ENCODE measurements at regions not wholly inside any gene's neighbourhood (a gene's known extent, or its start where the extent isn't known, plus 50 kb on each side); places are given as distances from the start of the nearest gene placed in this dataset.
A peak's percentile ranks its signal among the peaks of the same experiment; 100 is the strongest.

DNA sequence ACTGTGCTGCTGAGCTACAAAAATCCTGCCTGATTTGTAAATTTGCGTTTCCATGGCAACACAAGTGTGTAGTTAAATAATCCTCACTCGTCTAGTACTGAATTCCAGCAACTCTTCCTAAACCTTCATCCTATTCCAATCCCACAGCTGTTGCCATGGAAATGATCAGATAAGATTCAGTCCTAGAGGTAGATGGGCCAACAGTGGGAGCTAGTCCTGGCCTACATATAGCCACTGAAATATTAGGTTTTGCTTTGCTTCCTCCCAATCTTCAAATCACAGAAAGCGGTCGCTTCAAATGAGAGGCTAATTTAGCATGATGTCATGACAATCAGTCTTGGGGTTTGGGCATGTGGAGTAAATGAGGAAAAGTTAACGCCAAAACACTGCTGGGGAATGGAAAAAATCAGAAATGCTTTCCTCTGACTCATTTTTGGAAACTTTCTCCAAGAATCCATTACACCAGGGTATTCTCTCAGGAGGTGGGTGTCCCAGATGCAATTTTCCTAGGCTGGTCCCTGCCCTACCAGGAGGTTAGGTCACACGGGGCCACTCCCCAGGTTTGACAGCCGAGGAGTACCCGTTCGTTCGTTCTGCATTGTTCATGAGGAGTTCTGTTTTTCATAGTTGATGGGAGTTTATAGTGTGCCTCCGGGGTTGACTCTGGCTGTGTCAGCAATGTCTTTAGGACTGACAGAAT is 159.2 kb upstream of the SLCO3A1 start:
- DNase-seq = no peak

DNA sequence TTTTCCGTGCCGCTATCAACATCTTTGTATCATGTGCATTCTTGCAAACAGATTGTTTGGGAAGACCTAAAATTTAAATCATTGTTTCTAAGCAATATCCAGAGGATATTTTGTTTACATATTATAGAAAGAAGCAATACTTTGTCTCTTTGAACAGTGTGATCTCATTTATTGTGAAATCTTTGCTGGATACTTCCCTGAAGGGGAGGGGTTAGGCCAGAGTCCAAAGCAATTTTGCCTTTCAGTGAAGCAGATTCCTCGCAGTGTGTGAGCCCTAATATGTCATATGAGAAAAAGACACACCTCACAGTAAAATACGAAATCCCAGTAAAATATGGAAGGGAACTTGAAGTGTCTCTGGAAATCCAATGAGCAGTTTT is 158.7 kb upstream of the SLCO3A1 start:
- DNase-seq = no peak

DNA sequence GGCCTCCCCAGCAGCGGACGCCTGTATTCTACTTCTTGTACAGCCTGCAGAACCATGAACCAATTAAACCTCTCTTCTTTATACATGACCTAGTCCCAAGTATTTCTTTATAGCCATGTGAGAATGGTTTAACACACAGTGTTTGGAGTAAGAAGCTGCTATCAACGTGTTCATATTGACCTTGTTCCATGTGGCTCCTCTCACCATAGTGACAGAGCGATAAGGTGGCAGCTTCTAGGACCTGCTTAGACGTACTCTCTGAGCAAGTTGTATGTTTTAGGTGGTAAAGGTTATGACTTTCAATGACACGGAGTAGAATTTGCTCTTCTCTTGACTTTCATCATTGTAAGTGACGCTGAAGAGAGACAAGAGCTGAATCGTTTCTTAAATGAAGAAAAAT is 157.7 kb upstream of the SLCO3A1 start:
- DNase-seq = no peak

DNA sequence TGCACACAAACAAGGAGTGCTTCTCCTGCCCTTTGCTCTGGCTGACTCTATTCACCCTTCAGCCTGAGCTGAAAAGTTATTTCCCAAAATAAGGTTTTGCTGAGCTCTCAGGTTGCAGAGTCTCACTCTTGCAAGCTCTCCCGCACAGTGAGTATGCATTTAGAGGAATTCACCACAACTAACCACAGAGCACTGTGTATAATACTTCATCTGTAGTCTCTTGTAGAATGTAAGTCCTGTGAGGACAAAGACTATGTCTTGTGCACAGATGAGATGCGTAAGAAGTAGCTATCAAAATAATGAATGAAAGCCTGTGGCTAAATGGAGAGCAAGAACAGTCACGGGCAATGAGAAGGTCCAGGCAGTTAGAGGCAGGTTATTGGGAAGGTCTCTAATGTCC is 156.5 kb upstream of the SLCO3A1 start:
- no peak for DNase-seq

DNA sequence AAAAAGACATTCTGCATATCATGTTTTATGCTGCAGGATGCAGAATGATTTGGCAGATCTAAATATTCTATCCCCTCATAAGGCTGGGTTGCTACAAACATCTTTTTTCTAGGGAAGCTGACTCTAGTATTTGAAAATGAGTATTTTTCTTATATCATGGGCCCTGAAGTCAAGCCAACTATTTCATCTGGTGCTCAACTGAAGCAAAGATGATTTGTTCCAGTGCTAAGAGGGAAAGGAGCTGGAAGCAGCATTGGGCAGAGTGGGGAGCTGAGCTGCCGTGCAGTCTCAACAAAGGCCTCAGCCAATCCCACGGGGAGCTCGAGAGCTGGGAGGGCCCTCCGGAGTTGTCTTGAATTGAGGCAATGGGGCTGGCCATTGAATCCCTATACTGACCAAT is 155.3 kb upstream of the SLCO3A1 start:
- no peak for DNase-seq

DNA sequence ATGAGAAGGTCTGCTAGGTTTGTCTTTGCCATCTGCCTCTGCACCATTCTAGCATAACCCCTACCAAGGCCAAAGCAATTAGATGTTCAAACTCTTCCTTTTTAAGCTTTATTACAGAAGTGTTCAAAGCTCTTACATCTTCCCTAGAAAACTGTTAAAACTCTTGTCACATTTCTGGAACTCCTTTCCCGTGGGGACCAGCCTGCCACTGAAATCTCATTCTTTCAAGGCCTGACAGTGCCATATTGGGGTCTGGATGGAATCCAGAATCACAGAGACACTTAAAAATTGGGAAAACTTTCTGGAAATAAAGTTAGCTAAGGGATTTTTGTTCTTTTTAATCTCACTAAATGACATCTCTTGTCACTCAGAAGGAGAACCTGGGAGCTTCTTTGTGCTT is 153.8 kb upstream of the SLCO3A1 start:
- no peak for DNase-seq

DNA sequence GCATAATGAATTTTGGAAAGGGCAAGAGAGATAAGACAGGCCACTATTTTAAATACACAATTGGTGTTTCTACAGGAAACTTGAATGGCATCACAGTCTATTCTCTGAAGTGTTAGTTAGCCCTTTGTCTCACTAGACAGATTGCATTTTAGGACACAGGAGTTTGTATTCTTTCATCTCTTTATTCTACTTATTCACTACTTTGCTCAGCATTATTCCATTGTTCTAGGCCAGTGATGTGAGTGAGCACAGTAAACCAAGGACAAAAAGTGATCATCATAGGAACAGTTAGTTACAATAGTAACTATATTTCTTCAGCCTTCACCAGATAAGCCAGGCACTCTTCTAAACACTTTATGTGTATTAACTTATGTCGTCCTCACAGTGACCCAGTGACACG is 150.2 kb upstream of the SLCO3A1 start:
- DNase-seq = no peak

DNA sequence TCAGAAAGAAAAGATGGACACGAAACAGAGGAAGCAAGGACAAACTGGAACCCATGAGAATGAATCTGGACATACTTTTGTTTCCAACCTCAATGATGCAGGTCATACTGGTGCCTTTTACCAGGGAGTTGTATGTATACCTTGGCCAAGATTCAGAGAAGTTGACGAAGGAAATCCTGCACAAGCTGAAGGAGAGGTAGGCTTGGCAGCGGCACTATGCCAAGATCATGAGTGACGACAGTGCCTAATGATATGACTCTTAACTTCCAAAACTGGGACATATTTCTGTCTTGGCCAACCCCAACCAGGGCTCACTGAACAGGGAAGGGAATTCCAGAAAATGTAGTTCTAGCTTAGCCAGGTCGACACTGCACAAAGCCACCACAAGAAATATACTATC is 149.2 kb upstream of the SLCO3A1 start:
- DNase-seq = no peak

DNA sequence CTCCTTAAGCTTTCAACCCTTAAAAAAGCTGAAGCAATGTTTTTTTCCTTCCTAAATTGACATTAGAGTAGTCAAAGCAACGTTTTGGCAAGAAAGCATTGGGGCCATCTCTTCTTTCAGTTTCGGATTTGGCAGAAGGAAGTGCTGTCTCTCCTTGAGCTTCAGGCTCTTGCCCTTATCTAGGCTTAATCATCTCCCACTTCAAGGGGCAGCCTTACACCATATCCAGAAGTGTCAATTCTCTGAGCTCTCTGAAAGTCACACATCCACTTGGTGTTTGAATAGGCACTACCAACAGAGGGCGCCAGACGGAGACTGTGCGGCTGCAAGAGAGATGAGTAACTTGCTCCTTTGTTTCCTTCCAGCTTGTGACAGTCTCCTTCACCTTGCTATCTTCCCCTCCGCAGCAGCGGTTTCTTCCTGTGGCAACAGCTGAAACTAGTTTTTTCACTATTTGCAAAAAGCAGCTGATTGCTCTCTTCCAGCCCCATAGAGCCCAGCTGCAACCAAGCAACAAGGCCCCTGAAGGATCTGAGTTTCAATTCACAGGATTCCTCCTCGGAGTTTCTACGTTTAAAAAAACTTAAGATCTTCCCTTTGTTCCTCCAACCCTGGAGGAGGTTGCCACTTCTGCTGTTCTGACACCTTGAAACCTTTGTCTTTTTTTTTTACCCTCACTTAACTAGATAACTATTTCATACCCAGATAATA is 147.0 kb upstream of the SLCO3A1 start:
- peak; percentile 0 to 37 for DNase-seq

DNA sequence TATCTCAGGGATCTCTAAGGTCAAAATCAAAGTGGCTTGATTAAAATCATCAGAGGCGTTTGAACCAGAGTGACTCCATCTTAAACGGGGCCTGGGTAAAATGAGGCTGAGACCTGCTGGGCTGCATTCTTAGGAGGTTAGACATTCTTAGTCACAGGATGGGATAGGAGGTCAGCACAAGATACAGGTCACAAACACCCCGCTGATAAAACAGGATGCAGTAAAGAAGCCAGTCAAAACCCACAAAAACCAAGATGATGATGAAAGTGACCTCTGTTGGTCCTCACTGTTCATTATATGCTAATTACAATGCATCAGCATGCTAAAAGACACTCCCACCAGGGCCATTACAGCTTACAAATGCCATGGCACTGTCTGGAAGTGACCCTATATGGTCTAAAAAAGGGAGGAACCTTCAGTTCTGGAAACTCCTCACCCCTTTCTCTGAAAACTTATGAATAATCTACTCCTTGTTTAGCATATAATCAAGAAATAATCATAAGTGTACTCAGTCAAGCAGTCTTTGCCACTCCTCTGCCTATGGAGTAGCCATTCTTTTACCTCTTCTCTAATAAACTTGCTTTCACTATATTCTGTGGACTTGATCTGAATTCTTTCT is 143.3 kb upstream of the SLCO3A1 start:
- no peak for DNase-seq

DNA sequence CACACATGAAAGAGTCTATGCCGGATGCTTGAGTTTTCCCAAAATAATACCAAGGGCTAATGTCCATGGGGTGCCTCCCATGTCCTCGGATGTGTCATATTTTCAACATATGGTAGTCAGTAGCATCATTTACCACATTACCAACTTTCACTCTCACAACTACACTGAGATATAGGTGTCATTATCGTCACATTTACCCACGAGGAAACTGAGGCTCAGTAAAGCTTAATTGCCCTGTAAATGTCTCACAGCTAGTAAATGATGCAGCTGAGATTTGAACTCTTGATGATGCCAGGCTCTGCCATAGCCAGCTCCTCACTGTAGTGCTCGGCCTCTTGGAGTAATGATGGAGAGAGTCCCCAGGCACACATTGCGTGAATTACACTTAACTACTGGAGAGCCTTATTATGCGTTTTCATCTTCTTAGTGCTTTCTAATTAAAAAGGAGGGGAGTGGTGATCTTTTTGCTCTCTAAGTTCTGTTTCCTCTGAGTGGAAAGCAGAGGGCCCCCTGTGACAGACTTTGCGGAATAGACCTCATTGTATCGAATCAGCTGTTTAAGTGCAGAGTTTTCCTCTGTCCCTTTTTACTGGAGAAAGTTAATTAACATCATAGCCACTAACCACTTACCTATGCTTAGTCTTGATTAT is 142.0 kb upstream of the SLCO3A1 start:
- DNase-seq = no peak

DNA sequence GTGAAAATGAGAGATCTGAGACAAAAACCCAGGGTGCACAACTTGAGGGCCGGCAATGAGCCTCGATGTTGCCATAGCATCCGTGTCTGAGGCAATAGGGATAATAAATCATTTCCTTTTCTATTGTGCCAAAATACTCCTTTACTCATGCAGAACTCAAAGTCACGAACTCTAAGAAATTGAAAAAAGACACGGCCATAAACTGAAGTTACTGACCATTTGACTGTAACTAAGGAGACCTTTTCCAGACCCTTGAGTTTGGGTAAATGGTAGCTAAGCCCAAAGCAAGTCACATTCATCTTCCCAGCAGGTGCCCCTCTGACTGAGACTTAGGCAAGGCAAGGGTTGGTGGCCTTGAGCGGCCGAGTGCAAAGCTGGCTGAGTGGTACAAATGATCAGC is 141.2 kb upstream of the SLCO3A1 start:
- DNase-seq = no peak

DNA sequence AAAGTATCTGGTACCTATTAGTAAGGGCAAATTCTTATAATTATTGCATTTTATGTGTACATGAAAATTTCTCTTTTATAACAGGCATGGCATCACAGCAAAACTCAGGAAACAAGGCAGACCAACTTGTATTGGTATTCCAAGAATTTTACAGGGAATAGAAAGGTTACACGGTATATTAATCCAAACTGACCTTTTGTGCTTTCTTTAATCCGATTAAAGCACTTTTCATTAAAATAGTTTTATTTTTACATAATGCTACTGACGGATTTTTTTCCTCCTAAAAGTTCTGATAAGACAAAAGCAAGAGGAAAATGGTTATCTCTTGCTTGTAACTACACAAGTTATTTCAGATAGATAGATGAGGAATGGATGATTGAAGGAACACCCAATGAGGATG is 137.0 kb upstream of the SLCO3A1 start:
- DNase-seq = no peak

DNA sequence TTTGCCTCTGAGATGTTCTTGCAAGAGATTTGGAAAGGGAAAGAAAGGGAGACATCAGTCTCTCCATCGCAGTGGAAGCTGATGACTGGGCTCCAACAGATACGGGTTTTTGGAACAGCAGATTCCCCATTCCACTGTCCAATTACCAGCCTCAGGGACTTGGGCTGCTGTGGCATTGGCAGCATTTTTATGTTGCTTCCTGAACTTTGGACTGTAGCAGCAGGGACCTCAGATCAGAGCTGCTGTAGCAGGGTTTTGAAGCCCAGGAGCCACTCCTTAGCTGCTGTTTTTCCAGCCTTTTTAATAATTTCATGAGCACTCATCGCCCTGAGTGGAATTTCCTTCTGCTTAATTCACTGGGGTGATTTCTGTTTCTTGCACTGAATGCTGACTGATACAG is 135.7 kb upstream of the SLCO3A1 start:
- DNase-seq = no peak

DNA sequence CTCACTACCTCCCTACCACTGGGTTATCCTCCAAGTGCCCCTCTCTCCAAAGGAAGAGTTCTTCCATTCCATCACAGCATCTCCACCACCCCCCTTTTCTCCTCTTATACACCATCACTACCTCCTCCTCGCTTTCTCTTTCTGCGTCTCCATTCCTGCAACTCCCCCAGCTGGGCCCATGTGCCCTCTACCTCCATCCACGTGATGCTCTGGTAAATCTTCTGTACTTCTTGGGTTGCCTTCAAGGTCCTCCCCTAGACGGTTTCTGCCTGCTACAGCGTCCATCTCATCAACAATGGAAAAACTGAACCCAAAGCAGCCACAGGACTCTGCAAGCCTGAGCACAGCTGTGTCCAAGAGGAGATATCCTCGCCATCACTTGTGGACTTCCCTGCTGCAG is 129.5 kb upstream of the SLCO3A1 start:
- DNase-seq = no peak

DNA sequence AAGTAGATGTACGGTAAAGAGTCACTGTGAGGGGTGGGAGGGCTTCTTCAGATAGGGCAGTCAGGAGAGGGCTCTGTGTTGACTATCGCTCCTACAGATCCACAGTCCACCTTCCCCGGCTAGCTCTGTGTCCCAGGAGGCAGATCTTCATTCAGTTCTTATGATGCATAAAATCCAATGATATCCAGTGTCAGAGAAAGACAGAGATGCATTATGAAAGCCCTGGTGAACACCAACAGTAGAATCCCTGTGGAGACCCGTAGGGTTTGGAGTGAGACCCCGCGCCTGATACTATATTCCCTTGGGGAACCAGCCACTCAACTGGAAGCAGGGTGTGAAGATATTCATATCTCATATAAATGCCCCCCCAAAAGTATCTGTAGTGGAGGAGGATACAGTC is 119.8 kb upstream of the SLCO3A1 start:
- DNase-seq = no peak

DNA sequence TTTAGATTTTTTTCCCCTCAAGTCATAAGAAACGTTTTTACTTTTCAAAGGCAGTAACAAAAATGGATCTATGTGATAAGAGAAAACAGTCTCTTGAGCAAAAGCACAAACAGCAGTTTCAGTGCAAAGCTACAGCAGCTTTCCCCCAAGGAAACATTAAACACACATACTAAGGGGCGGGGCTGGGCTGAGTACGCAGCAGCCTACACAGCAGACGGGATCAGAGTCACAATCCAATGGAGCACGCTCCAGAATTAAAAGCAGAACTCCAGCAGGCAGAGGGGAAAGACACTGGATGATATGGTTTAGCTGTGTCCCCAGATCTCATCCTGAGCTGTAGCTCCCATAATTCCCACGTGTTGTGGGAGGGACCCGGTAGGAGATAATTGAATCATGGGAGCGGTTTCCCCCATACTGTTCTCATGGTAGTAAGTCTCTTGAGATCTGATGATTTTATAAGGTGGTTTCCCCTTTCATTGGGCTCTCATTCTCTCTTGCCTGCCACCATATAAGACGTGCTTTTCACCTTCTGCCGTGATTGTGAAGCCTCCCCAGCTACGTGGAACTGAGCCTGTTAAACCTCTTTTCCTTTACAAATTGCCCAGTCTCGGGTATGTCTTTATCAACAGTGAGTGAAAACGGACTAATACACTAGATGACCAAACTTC is 116.2 kb upstream of the SLCO3A1 start:
- no peak for DNase-seq

DNA sequence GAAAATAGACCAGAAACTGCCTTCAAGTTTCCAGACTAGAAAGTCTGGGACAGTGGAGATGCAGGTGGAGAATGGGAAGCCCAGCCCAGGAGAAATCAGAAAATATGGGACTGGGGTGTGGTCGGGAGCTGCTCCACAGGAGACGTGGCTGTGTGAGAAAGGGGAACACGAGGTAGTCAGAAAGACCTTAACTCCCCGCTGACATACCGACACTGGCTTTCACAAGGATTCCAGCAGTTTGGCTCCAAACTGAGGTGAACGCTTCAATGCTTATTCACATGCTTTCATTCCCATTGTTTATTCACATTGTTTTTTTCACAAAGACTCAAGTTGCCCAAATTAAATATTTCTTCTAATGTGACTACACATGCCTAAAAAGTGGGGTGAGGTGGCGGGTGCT is 111.5 kb upstream of the SLCO3A1 start:
- DNase-seq = no peak

DNA sequence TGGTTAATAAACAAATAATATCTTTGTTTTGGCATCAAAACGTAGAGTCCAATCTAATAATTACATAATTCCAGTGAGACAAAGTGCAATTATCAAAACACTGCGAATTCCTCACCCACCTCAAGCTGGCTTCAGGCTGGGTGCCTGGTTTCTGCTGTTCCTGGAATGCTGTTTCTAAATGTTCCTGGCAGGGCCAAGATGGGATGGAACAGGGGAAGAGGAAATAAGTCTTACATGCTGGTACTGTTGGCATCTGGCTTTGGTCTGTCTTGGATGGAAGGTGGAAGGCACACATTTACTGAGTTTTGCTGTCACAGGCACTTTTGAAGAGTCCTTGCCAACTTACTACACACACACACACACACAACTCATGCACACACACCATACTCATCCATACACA is 101.9 kb upstream of the SLCO3A1 start:
- DNase-seq = no peak

DNA sequence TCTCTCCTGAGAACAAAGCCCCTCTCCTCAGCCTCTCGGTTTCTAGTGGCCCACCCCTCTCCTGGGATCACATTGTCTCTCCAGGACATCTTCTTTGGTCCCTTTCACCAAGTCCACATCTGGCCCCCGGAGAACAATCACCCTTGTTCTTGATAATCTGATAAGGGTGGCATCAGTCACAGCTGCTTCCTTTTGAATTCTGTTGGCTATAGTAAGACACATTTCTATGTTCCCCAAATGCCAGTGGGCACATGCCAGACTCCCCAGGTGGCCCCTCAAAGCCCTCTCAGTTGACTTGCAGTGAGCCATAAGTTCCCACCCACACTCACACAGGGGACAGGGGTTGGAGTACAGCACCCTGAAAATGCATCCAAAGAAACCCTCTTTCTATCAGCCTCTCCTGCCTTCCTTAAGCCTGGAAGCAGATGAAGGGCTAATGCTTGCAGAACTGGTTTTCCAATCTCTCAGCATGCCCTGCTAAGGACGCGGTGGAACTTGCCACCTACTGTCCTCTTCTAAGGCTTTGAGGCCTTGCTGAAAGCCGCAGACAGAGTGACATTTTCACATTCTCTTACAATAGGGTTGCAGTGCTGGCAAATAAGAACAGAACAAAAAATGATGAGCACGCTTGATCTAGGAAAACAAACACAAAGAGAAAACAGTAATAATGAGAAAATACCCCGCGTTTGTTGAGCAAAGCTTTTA is 101.3 kb upstream of the SLCO3A1 start:
- no peak for DNase-seq

DNA sequence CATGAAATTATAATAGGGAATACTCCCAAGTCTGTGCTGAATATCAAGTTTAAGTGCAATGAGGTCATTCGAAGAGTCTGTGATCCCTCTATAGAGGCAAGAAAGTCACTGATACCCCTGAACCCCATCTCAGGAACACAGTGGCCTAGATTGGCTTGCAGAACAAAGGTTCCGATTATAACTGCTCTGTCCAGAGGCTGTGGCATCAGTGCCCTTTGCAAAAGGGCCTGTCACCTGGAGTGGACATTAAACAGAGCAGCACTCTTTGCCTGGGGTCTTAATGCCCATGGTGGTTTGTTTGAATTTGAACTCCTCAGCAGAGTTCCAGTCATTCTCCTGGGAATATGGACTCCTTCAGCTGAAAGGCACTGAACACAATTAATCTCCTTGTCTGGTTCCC is 93.9 kb upstream of the SLCO3A1 start:
- DNase-seq = no peak

DNA sequence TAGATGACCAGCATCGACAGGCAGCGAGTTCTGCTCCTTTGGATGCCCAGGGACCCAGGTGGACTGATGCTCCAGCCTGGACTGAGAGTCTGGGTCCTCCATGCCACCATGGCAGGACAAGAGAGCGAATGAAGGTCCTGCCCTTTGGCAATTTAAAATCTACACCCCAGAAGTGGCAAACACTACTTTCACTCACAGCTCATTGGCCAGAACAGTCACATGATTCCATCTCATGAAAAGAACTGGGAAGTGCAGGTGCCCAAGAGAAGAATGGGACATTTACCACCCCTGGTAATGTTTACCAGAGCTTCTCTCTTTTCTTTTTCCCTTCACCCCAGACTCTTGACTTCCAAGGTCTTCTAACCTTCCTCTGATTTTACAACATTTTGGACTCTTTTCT is 87.8 kb upstream of the SLCO3A1 start:
- DNase-seq = no peak

DNA sequence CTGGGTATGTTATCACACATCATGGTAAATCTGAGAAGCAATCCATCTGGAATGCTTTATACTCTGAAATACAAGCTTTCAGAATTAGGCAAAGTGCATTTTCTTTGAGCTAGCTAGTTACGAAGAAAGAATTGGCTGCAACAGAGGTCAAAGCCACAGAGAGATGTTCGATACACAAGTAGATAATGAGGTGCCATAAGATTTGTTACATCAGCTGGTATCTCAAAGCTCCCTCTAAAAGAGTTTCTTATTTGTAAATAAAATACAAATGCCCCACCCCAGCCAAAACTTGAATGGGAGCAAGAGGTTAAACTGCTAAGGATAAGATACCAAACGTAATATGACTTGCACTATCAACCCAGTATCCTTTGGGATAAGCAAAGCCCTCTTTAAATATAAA is 84.0 kb upstream of the SLCO3A1 start:
- DNase-seq = no peak

Data from NCI-H1930 (cell line).